ENCODE measurements at regions not wholly inside any gene's neighbourhood (a gene's known extent, or its start where the extent isn't known, plus 50 kb on each side); places are given as distances from the start of the nearest gene placed in this dataset.

- Histone ChIP-seq H3F3A (ENCODE audit: low read depth) (no peaks in the 10 kb centered on the region), H3K9me3 (ENCODE audit: insufficient read depth, low read depth, low read length) (no peaks in the 10 kb centered on the region), H4K20me1 (ENCODE audit: insufficient read depth, low read length, poor library complexity, severe bottlenecking) (no peaks in the 10 kb centered on the region), H3K4me3 (ENCODE audit: low read length, poor library complexity, severe bottlenecking) (no peak overlapping the region), H3K9me2 (replicated peaks; ENCODE audit: low read depth, low read length) (no peaks in the 10 kb centered on the region), H2AFZ (ENCODE audit: low read length) (no peak overlapping the region), H3K36me3 (ENCODE audit: insufficient read depth, low read length) (no peaks in the 10 kb centered on the region), H3K27me3 (ENCODE audit: insufficient read depth, low read length, poor library complexity, severe bottlenecking) (no peaks in the 10 kb centered on the region), H3K4me2 (ENCODE audit: low read depth, low read length, poor library complexity, severe bottlenecking) (no peak overlapping the region), H3K9ac (ENCODE audit: low read depth, low read length, poor library complexity, severe bottlenecking) (no peak overlapping the region), H3K79me2 (ENCODE audit: insufficient read depth, low read length) (no peaks in the 10 kb centered on the region), H3K4me1 (ENCODE audit: insufficient read depth, low read length, poor library complexity, severe bottlenecking) (no peaks in the 10 kb centered on the region)
- no peak for TF ChIP-seq EZH2phosphoT487 (IDR thresholded peaks at IDR 0.05; ENCODE audit: borderline replicate concordance)
These were observed 265.6 kb upstream of the BTBD3 start for GRCh38 chr20:11652128-11652527.

- H3K36me3 ChIP-seq (ENCODE audit: insufficient read depth, low read length), result no peaks in the 10 kb centered on the region
- no peak overlapping the region for H2AFZ ChIP-seq (ENCODE audit: low read length)
- no peaks in the 10 kb centered on the region for H4K20me1 ChIP-seq (ENCODE audit: insufficient read depth, low read length, poor library complexity, severe bottlenecking)
- H3K9me3 ChIP-seq (ENCODE audit: insufficient read depth, low read depth, low read length), result no peaks in the 10 kb centered on the region
- H3K4me1 ChIP-seq (ENCODE audit: insufficient read depth, low read length, poor library complexity, severe bottlenecking), result no peaks in the 10 kb centered on the region
- H3K9me2 ChIP-seq (replicated peaks; ENCODE audit: low read depth, low read length), result no peaks in the 10 kb centered on the region
- no peaks in the 10 kb centered on the region for H3K79me2 ChIP-seq (ENCODE audit: insufficient read depth, low read length)
- H3K27me3 ChIP-seq (ENCODE audit: insufficient read depth, low read length, poor library complexity, severe bottlenecking), result no peaks in the 10 kb centered on the region
- H3K9ac ChIP-seq (ENCODE audit: low read depth, low read length, poor library complexity, severe bottlenecking), result no peak overlapping the region
- no peak for TF ChIP-seq EZH2phosphoT487 (IDR thresholded peaks at IDR 0.05; ENCODE audit: borderline replicate concordance)
- no peak for TF ChIP-seq CTCF (conservative IDR thresholded peaks at IDR 0.05; ENCODE audit: low read length)
- H3F3A ChIP-seq (ENCODE audit: low read depth), result no peaks in the 10 kb centered on the region
- H3K4me2 ChIP-seq (ENCODE audit: low read depth, low read length, poor library complexity, severe bottlenecking), result no peak overlapping the region
- H3K4me3 ChIP-seq (ENCODE audit: low read length, poor library complexity, severe bottlenecking), result no peak overlapping the region
These were observed 262.9 kb upstream of the BTBD3 start for GRCh38 chr20:11654766-11655165.

- no peak overlapping the region for H3K4me3 ChIP-seq (ENCODE audit: low read length, poor library complexity, severe bottlenecking)
- H3K9me3 ChIP-seq (ENCODE audit: insufficient read depth, low read depth, low read length), result no peaks in the 10 kb centered on the region
- no peaks in the 10 kb centered on the region for H3K27me3 ChIP-seq (ENCODE audit: insufficient read depth, low read length, poor library complexity, severe bottlenecking)
- no peaks in the 10 kb centered on the region for H3K36me3 ChIP-seq (ENCODE audit: insufficient read depth, low read length)
- H3F3A ChIP-seq (ENCODE audit: low read depth), result no peaks in the 10 kb centered on the region
- H3K4me2 ChIP-seq (ENCODE audit: low read depth, low read length, poor library complexity, severe bottlenecking), result no peak overlapping the region
- no peaks in the 10 kb centered on the region for H3K9me2 ChIP-seq (replicated peaks; ENCODE audit: low read depth, low read length)
- no peaks in the 10 kb centered on the region for H4K20me1 ChIP-seq (ENCODE audit: insufficient read depth, low read length, poor library complexity, severe bottlenecking)
- H2AFZ ChIP-seq (ENCODE audit: low read length), result no peak overlapping the region
- TF ChIP-seq CTCF (conservative IDR thresholded peaks at IDR 0.05; ENCODE audit: low read length), result no peak
- no peaks in the 10 kb centered on the region for H3K4me1 ChIP-seq (ENCODE audit: insufficient read depth, low read length, poor library complexity, severe bottlenecking)
- H3K9ac ChIP-seq (ENCODE audit: low read depth, low read length, poor library complexity, severe bottlenecking), result no peak overlapping the region
- no peaks in the 10 kb centered on the region for H3K79me2 ChIP-seq (ENCODE audit: insufficient read depth, low read length)
These were observed 257.0 kb upstream of the BTBD3 start for GRCh38 chr20:11660673-11661072.

- no peaks in the 10 kb centered on the region for H3F3A ChIP-seq (ENCODE audit: low read depth)
- no peak overlapping the region for H2AFZ ChIP-seq (ENCODE audit: low read length)
- H3K9ac ChIP-seq (ENCODE audit: low read depth, low read length, poor library complexity, severe bottlenecking), result no peak overlapping the region
- H3K4me2 ChIP-seq (ENCODE audit: low read depth, low read length, poor library complexity, severe bottlenecking), result no peak overlapping the region
- H3K9me2 ChIP-seq (replicated peaks; ENCODE audit: low read depth, low read length), result no peaks in the 10 kb centered on the region
- no peaks in the 10 kb centered on the region for H3K36me3 ChIP-seq (ENCODE audit: insufficient read depth, low read length)
- H3K27me3 ChIP-seq (ENCODE audit: insufficient read depth, low read length, poor library complexity, severe bottlenecking), result no peaks in the 10 kb centered on the region
- H3K4me1 ChIP-seq (ENCODE audit: insufficient read depth, low read length, poor library complexity, severe bottlenecking), result no peaks in the 10 kb centered on the region
- no peak for TF ChIP-seq EZH2phosphoT487 (IDR thresholded peaks at IDR 0.05; ENCODE audit: borderline replicate concordance)
- TF ChIP-seq CTCF (conservative IDR thresholded peaks at IDR 0.05; ENCODE audit: low read length), result no peak
- no peaks in the 10 kb centered on the region for H3K9me3 ChIP-seq (ENCODE audit: insufficient read depth, low read depth, low read length)
- no peaks in the 10 kb centered on the region for H4K20me1 ChIP-seq (ENCODE audit: insufficient read depth, low read length, poor library complexity, severe bottlenecking)
- no peaks in the 10 kb centered on the region for H3K79me2 ChIP-seq (ENCODE audit: insufficient read depth, low read length)
- H3K4me3 ChIP-seq (ENCODE audit: low read length, poor library complexity, severe bottlenecking), result no peak overlapping the region
These were observed 246.6 kb upstream of the BTBD3 start for GRCh38 chr20:11671015-11671511.
